ENCODE measurements at regions not wholly inside any gene's neighbourhood (a gene's known extent, or its start where the extent isn't known, plus 50 kb on each side); places are given as distances from the start of the nearest gene placed in this dataset.
A peak's percentile ranks its signal among the peaks of the same experiment; 100 is the strongest.

GRCh38 chr12:118866346-118866745 lies 115.0 kb upstream of the SRRM4 start:
- DNase-seq: no peak

GRCh38 chr12:118870551-118870950 lies 110.8 kb upstream of the SRRM4 start:
- no peak for DNase-seq

- no peak for DNase-seq
Measured at GRCh38 chr12:118874698-118875548, 106.4 kb upstream of the SRRM4 start.

- DNase-seq: no peak
Measured at GRCh38 chr12:118880720-118881493, 100.4 kb upstream of the SRRM4 start.

GRCh38 chr12:118884226-118884625 lies 97.1 kb upstream of the SRRM4 start:
- peak; percentile 6 to 36 for DNase-seq

GRCh38 chr12:118900993-118901392 lies 80.3 kb upstream of the SRRM4 start:
- DNase-seq: no peak

GRCh38 chr12:118908811-118909210 lies 72.5 kb upstream of the SRRM4 start:
- no peak for DNase-seq

GRCh38 chr12:118912697-118913270 lies 68.6 kb upstream of the SRRM4 start:
- no peak for DNase-seq

- DNase-seq: no peak
Measured at GRCh38 chr12:118921761-118922160, 59.6 kb upstream of the SRRM4 start.

GRCh38 chr12:118922405-118922804 lies 58.9 kb upstream of the SRRM4 start:
- no peak for DNase-seq

GRCh38 chr12:118925407-118925806 lies 55.9 kb upstream of the SRRM4 start:
- DNase-seq: no peak

GRCh38 chr12:118925826-118926225 lies 55.5 kb upstream of the SRRM4 start:
- no peak for DNase-seq

Data from SW 1271 (cell line).